Tibial nerve (tissue), 4 donors: ENCODE measurements at regions not wholly inside any gene's neighbourhood (a gene's known extent, or its start where the extent isn't known, plus 50 kb on each side); places are given as distances from the start of the nearest gene placed in this dataset.

Source experiments
- DNase-seq, 2 donors: peaks; one replicate each; pipeline ENCODE4 v3.0.0-alpha.2; 2019; ENCODE audit warnings: low spot score in 2 of 2
- H3K27ac ChIP-seq, 4 donors: fragments of 200-600 bp; sonication (generic) in 3 of 4; one replicate each; pipeline ENCODE4 v1.5.1; 2017 to 2019; ENCODE audit warnings: mild to moderate bottlenecking in 1 of 4
- H3K27me3 ChIP-seq, 2 donors: fragments of 200-600 bp; sonication (generic) in 1 of 2; one replicate each; pipeline versions ENCODE4 v1.5.1 to v1.6.0; 2017 to 2019
- H3K36me3 ChIP-seq, 3 donors: fragments of 200-600 bp; sonication (generic); one replicate each; pipeline ENCODE4 v1.5.1; 2018 to 2019
- H3K4me1 ChIP-seq, 4 donors: fragments of 200-600 bp; sonication (generic) in 3 of 4; one replicate each; pipeline ENCODE4 v1.5.1; 2017 to 2019
- H3K4me3 ChIP-seq, 4 donors: fragments of 200-600 bp; sonication (generic) in 3 of 4; one replicate each; pipeline ENCODE4 v1.5.1; 2017 to 2019; ENCODE audit warnings: mild to moderate bottlenecking in 1 of 4, moderate library complexity in 1 of 4
- H3K9me3 ChIP-seq, 4 donors: fragments of 200-600 bp; sonication (generic) in 3 of 4; one replicate each; pipeline ENCODE4 v1.5.1; 2017 to 2019
- EP300 ChIP-seq, 2 donors: sonication (generic); formaldehyde crosslinking; IDR thresholded peaks; one replicate each; pipeline ENCODE4 v1.6.1; 2017; ENCODE audit warnings: antibody characterized with exemption in 2 of 2, mild to moderate bottlenecking in 1 of 2
- POLR2A ChIP-seq, 2 donors: fragments of 450-650 bp; IDR thresholded peaks; one replicate each; pipeline ENCODE4 v1.6.1; 2017; ENCODE audit warnings: antibody characterized with exemption in 2 of 2, mild to moderate bottlenecking in 2 of 2, moderate library complexity in 2 of 2
- WGBS, 2 donors: methylation state at CpG; one replicate each; pipeline ENCODE4 v1.1.5; 2018; 5-methylcytosine and 5-hydroxymethylcytosine counted together
- TF ChIP-seq, protein P1 (sequence below), 5 experiments: fragments of 200-600 bp in 3 of 5; fragments of 450-650 bp in 2 of 5; sonication (generic) in 3 of 5; IDR thresholded peaks; one replicate each; pipeline ENCODE4 v1.5.1; 2016 to 2019; ENCODE audit warnings: antibody characterized with exemption in 5 of 5, mild to moderate bottlenecking in 3 of 5, moderate library complexity in 2 of 5

DNA sequence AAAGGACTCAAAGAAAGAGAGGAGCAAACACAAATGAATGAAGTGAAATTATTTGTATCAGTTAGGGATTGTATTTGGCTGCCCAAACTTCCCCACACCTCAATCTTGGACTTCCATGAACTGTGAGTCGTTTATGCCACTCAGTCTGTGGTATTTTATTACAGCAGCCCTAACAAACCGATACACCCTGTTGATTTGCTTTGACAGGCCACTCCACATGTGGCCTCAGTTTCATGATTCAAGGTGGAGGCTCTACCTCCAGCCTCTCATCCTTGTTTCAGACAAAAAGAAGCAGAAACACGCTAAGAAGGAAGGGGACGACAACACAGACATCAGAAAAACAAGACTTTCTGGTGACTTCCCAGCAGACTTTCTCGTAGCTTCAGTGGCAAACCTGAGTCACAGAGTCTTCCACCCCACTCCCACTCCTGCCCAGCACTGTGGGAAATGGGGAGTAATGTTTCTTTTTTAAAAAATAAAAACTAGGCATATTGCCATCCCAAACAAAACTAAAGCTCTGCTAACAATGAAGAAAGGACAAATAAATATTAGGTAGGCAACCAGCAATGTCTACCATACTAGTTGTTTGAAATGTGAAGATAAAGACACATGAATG lies 52.2 kb upstream of the ABCA1 start:
- no peak for TF ChIP-seq EP300 (IDR thresholded peaks at IDR 0.05)
- TF ChIP-seq, protein P1, sequence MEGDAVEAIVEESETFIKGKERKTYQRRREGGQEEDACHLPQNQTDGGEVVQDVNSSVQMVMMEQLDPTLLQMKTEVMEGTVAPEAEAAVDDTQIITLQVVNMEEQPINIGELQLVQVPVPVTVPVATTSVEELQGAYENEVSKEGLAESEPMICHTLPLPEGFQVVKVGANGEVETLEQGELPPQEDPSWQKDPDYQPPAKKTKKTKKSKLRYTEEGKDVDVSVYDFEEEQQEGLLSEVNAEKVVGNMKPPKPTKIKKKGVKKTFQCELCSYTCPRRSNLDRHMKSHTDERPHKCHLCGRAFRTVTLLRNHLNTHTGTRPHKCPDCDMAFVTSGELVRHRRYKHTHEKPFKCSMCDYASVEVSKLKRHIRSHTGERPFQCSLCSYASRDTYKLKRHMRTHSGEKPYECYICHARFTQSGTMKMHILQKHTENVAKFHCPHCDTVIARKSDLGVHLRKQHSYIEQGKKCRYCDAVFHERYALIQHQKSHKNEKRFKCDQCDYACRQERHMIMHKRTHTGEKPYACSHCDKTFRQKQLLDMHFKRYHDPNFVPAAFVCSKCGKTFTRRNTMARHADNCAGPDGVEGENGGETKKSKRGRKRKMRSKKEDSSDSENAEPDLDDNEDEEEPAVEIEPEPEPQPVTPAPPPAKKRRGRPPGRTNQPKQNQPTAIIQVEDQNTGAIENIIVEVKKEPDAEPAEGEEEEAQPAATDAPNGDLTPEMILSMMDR (IDR thresholded peaks at IDR 0.05), result no peak
- no peak for TF ChIP-seq POLR2A (IDR thresholded peaks at IDR 0.05)
- Histone ChIP-seq H3K4me1 (peaks cover 0 to 10% (median 0%) of the 10 kb centered on the region in 4 donors), H3K9me3 (no peaks in the 10 kb centered on the region), H3K4me3 (no peak overlapping the region), H3K27ac (no peak overlapping the region), H3K27me3 (no peaks in the 10 kb centered on the region), H3K36me3 (no peaks in the 10 kb centered on the region)
- DNase-seq, result no peak
- WGBS, 2 donors, result 80 to 89% methylated on average over 5 of the region's 5 CpGs

DNA sequence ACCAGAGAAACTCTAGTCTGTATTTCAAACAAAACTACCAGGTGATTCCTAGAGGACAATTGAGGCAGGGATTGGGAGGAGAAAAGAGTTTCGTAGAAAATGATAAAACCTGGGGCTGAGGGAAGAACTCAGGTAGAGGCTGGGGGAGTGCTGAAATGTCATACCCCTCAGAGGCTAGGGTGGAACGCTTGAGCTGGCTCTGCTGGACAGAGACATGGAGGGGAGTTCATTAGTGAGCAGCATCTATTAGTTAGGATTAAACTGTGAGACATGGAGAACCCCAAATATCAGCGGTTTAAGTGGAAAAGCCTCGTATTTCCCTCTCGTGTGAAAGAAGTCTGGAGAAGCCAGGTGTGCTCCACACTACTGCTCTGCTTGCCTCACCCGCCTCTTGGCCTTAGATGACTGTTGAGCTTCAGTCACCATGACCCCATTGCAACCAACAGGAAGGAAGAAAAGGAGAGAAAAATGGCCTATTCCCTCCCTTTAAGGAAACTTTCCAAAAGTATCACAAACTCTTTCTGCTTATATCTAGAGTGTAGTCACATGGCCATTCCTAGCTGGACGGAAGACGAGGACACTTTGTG lies 53.7 kb upstream of the ABCA1 start:
- Histone ChIP-seq H3K27ac (no peak overlapping the region), H3K27me3 (no peaks in the 10 kb centered on the region), H3K36me3 (no peaks in the 10 kb centered on the region), H3K4me3 (no peak overlapping the region), H3K4me1 (peaks cover 0 to 10% (median 0%) of the 10 kb centered on the region in 4 donors), H3K9me3 (no peaks in the 10 kb centered on the region)
- TF ChIP-seq EP300 (IDR thresholded peaks at IDR 0.05) (no peak), POLR2A (IDR thresholded peaks at IDR 0.05) (no peak)
- TF ChIP-seq, protein P1 (IDR thresholded peaks at IDR 0.05), result no peak
- DNase-seq, result no peak
- WGBS, 2 donors, result 88 to 94% methylated on average over 8 of the region's 8 CpGs

DNA sequence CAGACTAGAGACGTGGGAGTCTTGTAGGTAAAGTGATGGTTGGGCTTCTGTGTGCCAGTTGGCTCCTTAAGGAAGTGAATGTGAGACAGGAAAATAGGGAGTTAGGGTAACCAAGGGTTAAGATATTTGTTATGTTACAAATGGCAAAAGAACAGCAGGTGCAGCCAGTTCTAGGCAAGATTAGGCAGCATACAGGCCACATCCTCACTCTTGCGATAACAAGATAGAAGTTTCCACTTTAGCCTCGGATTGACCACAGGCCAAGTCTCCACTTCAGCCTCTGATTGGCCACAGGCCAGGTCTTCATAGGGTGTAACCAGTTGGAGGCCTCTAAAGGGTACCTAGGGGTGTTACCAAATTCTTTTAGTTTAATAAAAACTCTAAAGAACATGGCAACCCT lies 54.6 kb upstream of the ABCA1 start:
- H3K9me3 ChIP-seq, result no peaks in the 10 kb centered on the region
- peaks cover 0 to 10% (median 0%) of the 10 kb centered on the region in 4 donors for H3K4me1 ChIP-seq
- no peaks in the 10 kb centered on the region for H3K27me3 ChIP-seq
- 74 to 81% methylated on average over 3 of the region's 3 CpGs for WGBS, 2 donors
- TF ChIP-seq POLR2A (IDR thresholded peaks at IDR 0.05) (no peak), EP300 (IDR thresholded peaks at IDR 0.05) (no peak)
- TF ChIP-seq, protein P1 (IDR thresholded peaks at IDR 0.05), result no peak
- H3K36me3 ChIP-seq, result no peaks in the 10 kb centered on the region
- DNase-seq, result no peak
- H3K27ac ChIP-seq, result peak overlapping the region in 1 of 4 donors; percentile 34
- no peak overlapping the region for H3K4me3 ChIP-seq

DNA sequence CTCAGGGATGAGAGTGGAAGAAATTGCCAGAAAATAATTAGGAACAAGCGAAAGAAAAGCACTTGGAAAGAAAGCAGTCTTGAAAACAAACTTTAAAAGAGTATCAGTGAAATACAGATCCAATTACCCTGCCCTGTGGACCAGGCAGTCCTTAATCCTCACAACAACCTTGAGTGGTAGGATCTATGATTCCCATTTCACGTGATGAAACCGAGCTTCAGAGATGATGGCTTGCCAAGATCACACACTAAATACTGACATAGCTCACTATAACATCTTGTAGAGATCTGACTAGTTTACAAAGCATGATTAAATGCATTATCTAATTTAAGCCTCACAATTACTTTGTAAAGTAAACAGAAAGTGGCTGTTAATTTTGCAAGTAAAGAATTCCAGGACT lies 55.5 kb upstream of the ABCA1 start:
- H3K27me3 ChIP-seq, result no peaks in the 10 kb centered on the region
- peaks cover 0 to 10% (median 0%) of the 10 kb centered on the region in 4 donors for H3K4me1 ChIP-seq
- H3K36me3 ChIP-seq, result no peaks in the 10 kb centered on the region
- no peak for DNase-seq
- TF ChIP-seq POLR2A (IDR thresholded peaks at IDR 0.05), result no peak
- TF ChIP-seq, protein P1 (IDR thresholded peaks at IDR 0.05), result no peak
- no peak for TF ChIP-seq EP300 (IDR thresholded peaks at IDR 0.05)
- no peak overlapping the region for H3K4me3 ChIP-seq
- H3K27ac ChIP-seq, result peak overlapping the region in 2 of 4 donors; percentile 8 to 34
- 68 to 69% methylated on average over 3 of the region's 3 CpGs for WGBS, 2 donors
- H3K9me3 ChIP-seq, result no peaks in the 10 kb centered on the region

DNA sequence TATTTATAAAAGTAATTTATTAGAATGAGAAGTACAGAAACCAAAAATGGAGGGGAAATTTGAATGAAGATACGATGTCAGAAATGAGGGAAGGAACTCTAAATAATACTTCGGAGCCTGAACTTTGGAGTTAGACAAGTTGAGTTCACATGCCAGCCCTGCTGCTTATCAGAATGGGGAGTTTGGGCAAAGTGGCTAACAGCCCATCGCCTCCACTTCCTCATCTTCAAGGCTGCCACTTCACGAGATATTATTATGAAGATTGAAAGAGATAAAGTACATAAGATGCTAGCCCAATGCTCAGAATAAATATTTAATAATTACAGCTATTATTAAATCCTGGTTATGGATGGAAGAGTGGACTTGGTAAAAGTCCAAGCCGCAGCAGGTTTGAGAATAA lies 56.2 kb upstream of the ABCA1 start:
- H3K4me3 ChIP-seq, result no peak overlapping the region
- H3K27ac ChIP-seq, result no peak overlapping the region
- no peaks in the 10 kb centered on the region for H3K36me3 ChIP-seq
- no peak for DNase-seq
- 79 to 85% methylated on average over 5 of the region's 5 CpGs for whole genome bisulfite sequencing, 2 donors
- no peaks in the 10 kb centered on the region for H3K27me3 ChIP-seq
- H3K4me1 ChIP-seq, result peaks cover 0 to 10% (median 2%) of the 10 kb centered on the region in 4 donors
- TF ChIP-seq EP300 (IDR thresholded peaks at IDR 0.05) (no peak), POLR2A (IDR thresholded peaks at IDR 0.05) (no peak)
- TF ChIP-seq, protein P1 (IDR thresholded peaks at IDR 0.05), result no peak
- no peaks in the 10 kb centered on the region for H3K9me3 ChIP-seq
